ENCODE measurements at regions not wholly inside any gene's neighbourhood (a gene's known extent, or its start where the extent isn't known, plus 50 kb on each side); places are given as distances from the start of the nearest gene placed in this dataset.

DNA sequence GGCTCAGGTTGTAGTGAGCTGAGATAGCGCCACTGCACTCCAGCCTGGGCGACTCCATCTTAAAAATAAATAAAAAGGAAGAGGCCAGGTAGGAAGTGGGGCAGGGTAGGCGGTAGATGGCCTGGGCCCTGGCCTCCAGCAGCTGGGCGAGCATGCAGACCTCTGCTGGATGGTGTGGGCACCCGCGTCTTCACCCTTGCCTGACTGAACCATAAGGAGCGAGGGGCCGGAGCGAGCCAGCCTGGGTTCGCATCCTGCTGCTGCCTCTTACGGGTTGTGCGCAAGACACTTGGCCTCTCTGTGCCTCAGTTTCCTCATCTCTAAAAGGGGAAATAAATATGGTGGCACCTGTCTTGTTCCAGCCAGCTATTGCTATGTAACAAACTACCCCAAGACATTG, 146.1 kb upstream of the GSE1 start:
- Mint-ChIP-seq H3K4me1 (ENCODE audit: low read depth) (peaks cover 6% of the 10 kb centered on the region), H3K9me3 (no peaks in the 10 kb centered on the region), H3K27me3 (ENCODE audit: low read depth) (peaks cover 18% of the 10 kb centered on the region), H3K4me3 (no peak overlapping the region), H3K36me3 (ENCODE audit: insufficient read depth in 2 of 2) (no peaks in the 10 kb centered on the region), H3K27ac (no peak overlapping the region)
- ATAC-seq (replicated peaks in 1 of 2) (no peak), DNase-seq (no peak)

DNA sequence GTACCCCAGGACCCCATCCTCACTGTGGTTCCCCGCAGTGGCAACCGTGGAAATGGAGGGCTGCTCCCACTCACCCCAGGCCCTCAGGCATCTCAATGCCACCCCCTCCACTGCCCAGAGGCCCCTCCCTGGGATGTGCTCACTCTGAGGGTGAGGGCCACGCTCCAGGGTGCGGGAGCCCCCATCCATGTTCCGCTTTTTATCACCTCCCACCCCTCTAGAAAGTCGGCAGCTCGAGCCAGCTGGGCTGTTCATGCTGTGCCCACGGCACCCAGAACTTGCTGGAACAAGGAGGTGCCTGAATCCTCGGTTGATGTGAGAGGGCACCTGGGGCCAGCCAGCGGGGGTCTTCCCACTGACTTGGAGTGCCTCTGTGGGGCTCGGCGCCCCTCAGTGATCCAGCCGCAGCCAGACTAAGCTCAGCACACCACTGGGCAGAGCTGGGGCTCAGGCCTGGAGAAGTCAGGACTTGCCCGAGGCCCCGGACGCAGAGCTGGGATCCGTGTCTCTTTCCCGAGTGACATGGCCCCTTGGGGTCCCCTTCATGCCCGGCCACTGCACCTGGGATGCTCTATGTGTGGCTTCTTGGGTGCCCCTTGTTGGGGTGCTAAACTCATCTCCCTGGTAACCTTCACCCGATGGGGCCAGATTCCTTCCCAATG, 143.1 kb upstream of the GSE1 start:
- peaks cover 8% of the 10 kb centered on the region for H3K27me3 Mint-ChIP-seq (ENCODE audit: low read depth)
- no peaks in the 10 kb centered on the region for H3K4me1 Mint-ChIP-seq (ENCODE audit: low read depth)
- no peaks in the 10 kb centered on the region for H3K36me3 Mint-ChIP-seq (ENCODE audit: insufficient read depth in 2 of 2)
- no peak overlapping the region for H3K4me3 Mint-ChIP-seq
- H3K9me3 Mint-ChIP-seq: no peaks in the 10 kb centered on the region
- ATAC-seq (replicated peaks in 1 of 2) (no peak), DNase-seq (no peak)
- H3K27ac Mint-ChIP-seq: no peak overlapping the region

DNA sequence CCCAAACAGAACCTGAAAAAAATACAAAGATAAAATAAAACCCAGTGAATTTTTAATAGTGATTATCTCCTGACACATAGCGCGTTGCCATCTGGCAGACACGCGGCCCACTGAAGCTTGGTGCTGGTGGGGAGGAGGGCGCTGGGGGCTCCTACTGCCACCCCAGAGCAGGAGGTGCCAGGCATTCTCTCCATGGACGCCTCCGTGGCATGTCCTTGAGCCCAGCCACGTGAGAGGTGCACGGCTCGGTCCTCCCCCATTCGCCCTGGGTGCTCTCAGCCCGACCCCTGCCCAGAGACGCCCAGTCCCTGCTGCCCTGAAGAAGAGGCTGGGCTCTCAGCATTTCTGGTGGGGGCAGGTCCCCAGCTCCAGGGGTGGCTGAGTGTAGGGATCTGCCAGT, 142.2 kb upstream of the GSE1 start:
- no peaks in the 10 kb centered on the region for H3K36me3 Mint-ChIP-seq (ENCODE audit: insufficient read depth in 2 of 2)
- no peaks in the 10 kb centered on the region for H3K27me3 Mint-ChIP-seq (ENCODE audit: low read depth)
- H3K4me3 Mint-ChIP-seq: no peak overlapping the region
- ATAC-seq (replicated peaks in 1 of 2) (no peak), DNase-seq (no peak)
- H3K27ac Mint-ChIP-seq: no peak overlapping the region
- no peaks in the 10 kb centered on the region for H3K9me3 Mint-ChIP-seq
- no peaks in the 10 kb centered on the region for H3K4me1 Mint-ChIP-seq (ENCODE audit: low read depth)

DNA sequence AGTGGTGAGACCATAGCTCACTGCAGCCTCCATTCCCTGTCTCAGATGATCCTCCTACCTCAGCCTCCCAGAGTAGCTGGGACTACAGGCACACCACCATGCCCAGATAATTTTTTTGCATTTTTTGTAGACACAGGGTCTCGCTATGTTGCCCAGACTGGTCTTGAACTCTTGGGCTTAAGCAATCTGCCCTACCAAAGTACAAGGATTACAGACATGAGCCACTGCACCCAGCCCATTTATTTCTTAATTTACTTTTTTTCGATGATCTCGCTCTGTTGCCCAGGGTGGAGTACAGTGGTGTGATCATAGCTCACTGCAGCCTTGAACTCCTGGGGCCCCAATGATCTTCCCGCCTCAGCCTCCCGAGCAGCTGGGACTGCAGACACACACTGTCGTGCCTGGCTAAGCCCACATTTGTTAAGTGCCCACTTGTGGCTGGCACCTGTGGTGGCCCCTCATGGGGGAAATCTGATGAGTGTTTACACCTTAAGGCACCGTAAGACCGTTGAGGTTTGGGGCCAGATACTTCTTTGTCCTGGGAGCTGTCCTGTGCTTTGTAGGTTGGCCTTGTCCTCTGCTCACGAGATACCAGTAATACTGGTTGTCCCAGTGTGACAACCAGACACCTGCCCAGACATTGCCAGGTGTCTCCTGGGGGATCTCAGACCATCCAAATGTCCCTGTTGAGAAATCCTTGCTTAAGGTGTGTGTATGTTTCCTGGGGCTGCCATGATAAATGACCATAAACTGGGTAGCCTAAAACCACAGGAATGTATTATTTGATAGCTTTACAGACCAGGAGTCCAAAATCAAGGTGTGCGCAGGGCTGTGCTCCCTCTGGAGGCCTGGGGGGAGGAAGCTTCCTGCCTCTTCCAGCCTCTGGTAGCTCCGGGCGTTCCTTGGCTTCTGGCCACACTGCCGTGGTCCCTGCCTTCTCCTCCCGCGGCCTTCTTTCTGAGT, 141.4 kb upstream of the GSE1 start:
- no peaks in the 10 kb centered on the region for H3K4me1 Mint-ChIP-seq (ENCODE audit: low read depth)

DNA sequence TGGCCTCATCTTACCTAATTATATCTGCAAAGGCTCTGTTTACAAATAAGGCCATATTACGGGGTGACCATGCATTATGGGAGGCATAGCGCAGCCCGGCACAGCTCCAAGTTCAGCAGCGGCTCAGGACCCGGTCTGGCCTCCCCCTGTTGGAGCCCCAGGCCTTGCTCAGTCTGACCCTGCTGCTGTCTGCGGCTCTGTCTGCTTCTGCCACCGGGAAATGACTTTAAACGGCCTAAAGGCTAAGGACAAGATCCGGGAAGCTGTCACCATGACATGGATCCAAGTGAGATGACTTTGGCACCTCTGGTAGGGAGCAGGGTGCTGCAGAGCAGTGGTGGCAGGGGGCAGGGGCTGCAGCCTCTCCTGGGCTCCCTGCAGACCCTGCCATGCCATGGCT, 140.6 kb upstream of the GSE1 start:
- Mint-ChIP-seq H3K27ac (no peak overlapping the region), H3K4me1 (ENCODE audit: low read depth) (no peaks in the 10 kb centered on the region), H3K27me3 (ENCODE audit: low read depth) (no peaks in the 10 kb centered on the region), H3K4me3 (no peak overlapping the region), H3K36me3 (ENCODE audit: insufficient read depth in 2 of 2) (no peaks in the 10 kb centered on the region), H3K9me3 (no peaks in the 10 kb centered on the region)
- DNase-seq (no peak), ATAC-seq (replicated peaks in 1 of 2) (no peak)

More for the DNA sequence above, 141.4 kb upstream of the GSE1 start:
- Mint-ChIP-seq H3K4me3 (no peak overlapping the region), H3K27ac (no peak overlapping the region), H3K9me3 (no peaks in the 10 kb centered on the region), H3K27me3 (ENCODE audit: low read depth) (no peaks in the 10 kb centered on the region), H3K36me3 (ENCODE audit: insufficient read depth in 2 of 2) (no peaks in the 10 kb centered on the region)
- DNase-seq (no peak), ATAC-seq (replicated peaks in 1 of 2) (no peak)

DNA sequence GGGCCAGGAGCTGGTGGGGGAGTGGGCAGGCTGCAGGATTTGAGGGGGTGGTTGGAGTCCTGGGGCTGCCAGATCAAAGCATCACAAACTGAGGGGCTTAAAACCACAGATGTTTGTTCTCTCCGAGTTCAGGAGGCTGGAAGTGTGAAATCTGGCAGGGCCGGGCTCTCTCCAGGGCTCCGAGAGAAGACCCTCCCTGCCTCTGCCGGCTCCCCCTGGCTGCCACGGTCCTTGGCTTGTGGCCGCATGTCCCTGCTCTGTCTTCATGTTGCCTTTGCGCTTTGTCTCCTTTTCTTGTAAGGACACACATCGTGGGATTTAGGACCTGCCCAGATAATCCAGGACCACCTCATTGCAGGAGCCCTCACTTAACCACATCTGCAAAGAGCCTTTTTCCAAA, 139.8 kb upstream of the GSE1 start:
- Mint-ChIP-seq H3K4me3 (no peak overlapping the region), H3K9me3 (no peaks in the 10 kb centered on the region), H3K27ac (no peak overlapping the region), H3K27me3 (ENCODE audit: low read depth) (no peaks in the 10 kb centered on the region), H3K4me1 (ENCODE audit: low read depth) (no peaks in the 10 kb centered on the region), H3K36me3 (ENCODE audit: insufficient read depth in 2 of 2) (no peaks in the 10 kb centered on the region)
- DNase-seq: no peak
- no peak for ATAC-seq (replicated peaks in 1 of 2)

DNA sequence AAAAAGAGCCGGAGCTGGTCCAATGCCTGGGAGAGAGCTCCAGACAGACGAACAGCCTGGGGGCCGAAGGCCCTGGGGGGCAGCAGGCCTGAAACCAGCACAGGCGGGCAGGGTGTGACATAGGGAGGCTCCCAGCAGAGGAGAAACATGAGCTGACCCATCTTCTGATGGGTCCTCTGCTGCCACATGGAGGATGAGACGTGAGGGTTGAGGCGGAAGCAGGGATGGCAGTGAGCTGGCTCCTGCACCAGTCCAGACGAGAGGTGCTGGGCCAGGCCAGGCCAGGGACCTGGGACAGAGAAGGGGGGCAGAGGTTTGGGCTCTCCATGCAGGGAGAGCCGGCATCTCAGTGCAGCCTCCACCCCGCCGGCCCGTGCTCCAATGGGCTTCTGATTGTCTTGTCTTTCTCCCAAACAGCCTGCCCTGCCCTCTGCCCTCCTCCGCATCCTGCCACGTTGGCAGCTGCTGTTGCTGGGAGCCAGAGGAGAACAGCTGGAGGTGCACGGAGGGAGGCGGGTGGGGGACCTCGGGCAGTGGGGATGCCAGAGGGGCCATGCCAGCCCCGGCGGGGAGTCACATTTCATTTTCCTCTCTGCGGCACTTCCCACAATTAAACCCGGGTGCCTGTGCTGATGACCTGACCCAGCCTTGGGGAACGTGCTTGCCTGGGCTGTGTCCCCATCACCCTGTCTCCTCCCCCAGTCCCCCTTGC, 139.1 kb upstream of the GSE1 start:
- H3K4me3 Mint-ChIP-seq: no peak overlapping the region
- no peaks in the 10 kb centered on the region for H3K27me3 Mint-ChIP-seq (ENCODE audit: low read depth)
- H3K27ac Mint-ChIP-seq: no peak overlapping the region
- DNase-seq (no peak), ATAC-seq (replicated peaks in 1 of 2) (no peak)
- H3K4me1 Mint-ChIP-seq (ENCODE audit: low read depth): no peaks in the 10 kb centered on the region
- H3K9me3 Mint-ChIP-seq: no peaks in the 10 kb centered on the region
- H3K36me3 Mint-ChIP-seq (ENCODE audit: insufficient read depth in 2 of 2): no peaks in the 10 kb centered on the region

DNA sequence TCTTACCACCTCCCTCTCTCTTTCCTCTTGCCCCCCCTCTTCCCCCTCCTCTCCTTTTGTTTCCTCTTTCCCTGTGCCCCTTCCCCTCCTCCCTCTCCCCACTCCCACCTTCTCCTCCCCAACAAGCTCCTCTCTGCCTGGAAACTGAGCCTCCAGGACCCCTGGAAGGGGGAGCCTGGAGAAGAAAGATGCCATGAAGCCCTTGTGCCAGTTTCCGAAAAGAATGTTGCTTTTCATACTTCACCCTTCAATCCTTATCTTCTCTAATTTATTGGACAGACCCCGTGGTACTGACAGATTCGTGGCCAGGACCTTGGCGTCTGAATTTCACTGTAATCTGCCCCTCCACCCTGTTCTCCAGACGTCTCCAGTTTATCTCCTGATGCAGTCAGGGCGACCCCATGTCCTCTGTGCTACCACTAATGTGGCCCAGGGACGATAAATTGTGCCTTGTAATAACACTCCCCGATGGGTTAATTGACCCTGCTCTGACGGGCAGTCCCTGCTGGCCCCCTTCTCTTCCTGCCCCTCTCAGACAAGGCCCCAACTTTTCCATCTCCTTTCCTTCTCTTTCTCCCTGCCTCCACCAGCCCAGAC, 138.4 kb upstream of the GSE1 start:
- H3K4me1 Mint-ChIP-seq (ENCODE audit: low read depth): no peaks in the 10 kb centered on the region
- no peak for ATAC-seq (replicated peaks in 1 of 2)
- no peaks in the 10 kb centered on the region for H3K36me3 Mint-ChIP-seq (ENCODE audit: insufficient read depth in 2 of 2)
- no peak overlapping the region for H3K27ac Mint-ChIP-seq
- H3K9me3 Mint-ChIP-seq: no peaks in the 10 kb centered on the region
- H3K4me3 Mint-ChIP-seq: no peak overlapping the region
- H3K27me3 Mint-ChIP-seq (ENCODE audit: low read depth): no peaks in the 10 kb centered on the region
- DNase-seq: no peak

DNA sequence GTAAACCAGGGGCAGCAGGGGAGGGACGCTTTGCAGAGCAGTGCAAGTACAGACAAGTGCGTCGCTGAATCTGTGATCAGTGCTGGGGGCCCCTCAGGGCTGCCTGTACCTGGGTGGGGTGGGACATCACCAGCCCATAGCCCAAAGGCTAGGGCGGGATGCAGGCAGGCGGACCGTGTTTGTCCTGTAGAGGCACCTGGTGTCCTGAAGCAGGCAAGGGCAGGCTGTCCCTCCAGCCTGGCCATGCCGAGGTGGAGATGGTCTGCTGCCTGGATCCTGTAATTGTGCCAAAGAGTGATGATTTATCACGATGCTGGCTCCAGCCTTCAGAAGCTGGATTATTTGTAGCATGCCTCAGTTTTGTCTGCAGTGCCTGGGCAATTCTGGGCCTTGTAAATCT, 137.9 kb upstream of the GSE1 start:
- no peaks in the 10 kb centered on the region for H3K27me3 Mint-ChIP-seq (ENCODE audit: low read depth)
- H3K27ac Mint-ChIP-seq: no peak overlapping the region
- no peak for ATAC-seq (replicated peaks in 1 of 2)
- H3K4me1 Mint-ChIP-seq (ENCODE audit: low read depth): no peaks in the 10 kb centered on the region
- no peaks in the 10 kb centered on the region for H3K36me3 Mint-ChIP-seq (ENCODE audit: insufficient read depth in 2 of 2)
- H3K4me3 Mint-ChIP-seq: no peak overlapping the region
- H3K9me3 Mint-ChIP-seq: no peaks in the 10 kb centered on the region
- no peak for DNase-seq

DNA sequence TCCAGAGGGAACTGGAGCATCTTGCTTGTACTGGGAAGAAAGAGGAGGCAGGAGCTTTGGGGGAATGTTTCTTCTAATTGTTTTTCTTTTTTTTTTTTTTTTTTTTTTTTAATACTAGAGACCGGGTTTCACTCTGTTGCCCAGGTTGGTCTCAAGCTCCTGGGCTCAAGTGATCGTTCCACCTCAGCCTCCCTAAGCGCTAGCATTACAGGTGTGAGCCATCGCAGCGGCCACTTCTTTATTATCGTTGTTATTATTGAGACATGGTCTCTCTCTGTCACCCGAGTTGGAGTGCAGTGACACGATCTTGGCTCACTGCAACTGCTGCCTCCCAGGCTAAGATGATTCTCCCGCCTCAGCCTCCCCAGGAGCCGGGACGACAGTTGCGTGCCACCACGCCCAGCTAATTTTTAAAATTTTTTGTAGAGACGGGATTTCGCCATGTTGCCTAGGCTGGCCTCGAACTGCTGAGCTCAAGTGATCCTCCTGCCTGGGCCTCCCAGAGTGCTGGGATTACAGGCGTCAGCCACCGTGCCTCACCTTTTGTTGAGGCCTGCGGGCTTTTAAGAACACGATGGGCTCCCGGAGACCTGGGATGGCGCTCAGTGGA, 137.3 kb upstream of the GSE1 start:
- Mint-ChIP-seq H3K27ac (no peak overlapping the region), H3K27me3 (ENCODE audit: low read depth) (no peaks in the 10 kb centered on the region), H3K9me3 (no peaks in the 10 kb centered on the region), H3K36me3 (ENCODE audit: insufficient read depth in 2 of 2) (no peaks in the 10 kb centered on the region), H3K4me3 (no peak overlapping the region), H3K4me1 (ENCODE audit: low read depth) (no peaks in the 10 kb centered on the region)
- DNase-seq: no peak
- ATAC-seq (replicated peaks in 1 of 2): no peak

DNA sequence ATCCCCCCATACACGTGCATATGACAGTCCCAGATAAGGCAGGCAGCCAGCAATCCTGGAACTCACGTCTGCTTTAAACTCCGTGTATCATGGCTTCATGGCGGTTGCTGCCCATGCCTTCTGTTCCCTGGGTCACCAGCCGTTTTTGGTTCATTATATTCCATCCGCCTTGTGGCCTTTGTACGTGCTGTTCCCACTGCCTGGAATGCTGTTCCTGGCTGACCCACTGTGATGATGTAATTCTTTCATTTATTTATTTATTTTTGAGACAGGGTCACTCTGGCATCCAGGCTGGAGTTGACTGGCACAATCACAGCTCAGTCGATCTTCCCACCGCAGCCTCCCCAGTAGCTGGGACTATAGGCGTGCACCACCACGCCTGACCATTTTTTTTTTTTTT, 136.7 kb upstream of the GSE1 start:
- H3K27ac Mint-ChIP-seq: no peak overlapping the region
- no peak overlapping the region for H3K4me3 Mint-ChIP-seq
- H3K36me3 Mint-ChIP-seq (ENCODE audit: insufficient read depth in 2 of 2): no peaks in the 10 kb centered on the region
- DNase-seq (no peak), ATAC-seq (replicated peaks in 1 of 2) (no peak)
- H3K4me1 Mint-ChIP-seq (ENCODE audit: low read depth): no peaks in the 10 kb centered on the region
- no peaks in the 10 kb centered on the region for H3K27me3 Mint-ChIP-seq (ENCODE audit: low read depth)
- H3K9me3 Mint-ChIP-seq: no peaks in the 10 kb centered on the region

DNA sequence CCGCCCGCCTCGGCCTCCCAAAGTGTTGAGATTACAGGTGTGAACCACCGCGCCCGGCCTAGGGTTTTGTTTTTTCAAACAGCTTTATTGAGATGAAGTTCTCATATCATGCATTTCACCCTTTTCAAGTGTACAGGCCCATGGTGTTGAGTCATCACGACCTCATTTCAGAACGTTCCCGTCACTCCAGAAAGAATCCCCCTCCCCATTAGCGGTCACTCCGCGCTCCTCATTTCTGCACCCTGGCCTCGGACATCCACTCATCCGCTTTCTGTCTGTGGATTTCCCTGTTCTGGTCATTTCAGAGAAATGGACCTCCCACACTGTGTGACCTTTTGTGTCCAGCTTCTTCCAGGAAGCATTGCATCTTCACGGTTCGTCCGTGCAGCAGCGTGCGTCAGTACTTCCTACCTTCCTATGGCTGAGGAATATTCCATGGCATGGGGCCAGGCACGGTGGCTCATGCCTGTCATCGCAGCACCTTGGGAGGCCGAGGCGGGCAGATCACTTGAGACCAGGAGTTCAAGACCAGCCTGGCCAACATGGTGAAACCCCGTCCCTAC, 135.2 kb upstream of the GSE1 start:
- no peaks in the 10 kb centered on the region for H3K36me3 Mint-ChIP-seq (ENCODE audit: insufficient read depth in 2 of 2)

More for the DNA sequence above, 135.2 kb upstream of the GSE1 start:
- no peaks in the 10 kb centered on the region for H3K4me1 Mint-ChIP-seq (ENCODE audit: low read depth)
- H3K9me3 Mint-ChIP-seq: no peaks in the 10 kb centered on the region
- no peak for DNase-seq
- no peak for ATAC-seq (replicated peaks in 1 of 2)
- H3K4me3 Mint-ChIP-seq: no peak overlapping the region
- H3K27ac Mint-ChIP-seq: no peak overlapping the region
- H3K27me3 Mint-ChIP-seq (ENCODE audit: low read depth): no peaks in the 10 kb centered on the region

Data from activated T-cell treated with anti-CD3 and anti-CD28 coated beads, Interleukin-2, amount 50 U/mL, for 72 hours (primary cell).